ENCODE measurements at regions not wholly inside any gene's neighbourhood (a gene's known extent, or its start where the extent isn't known, plus 50 kb on each side); places are given as distances from the start of the nearest gene placed in this dataset.

- TF ChIP-seq POLR2AphosphoS5 (IDR thresholded peaks at IDR 0.05) (no peak), EP300 (IDR thresholded peaks at IDR 0.05) (no peak), CTCF (IDR thresholded peaks at IDR 0.05) (no peak), POLR2A (IDR thresholded peaks at IDR 0.05) (no peak)
These were observed 147.9 kb downstream of the SST start for GRCh38 chr3:187522293-187522692.

Measured in suprapubic skin (tissue), 4 donors.